G401 (cell line): ENCODE measurements at regions not wholly inside any gene's neighbourhood (a gene's known extent, or its start where the extent isn't known, plus 50 kb on each side); places are given as distances from the start of the nearest gene placed in this dataset.

ENCODE experiments used
- DNase-seq: peaks from one replicate; pipeline ENCODE4 v3.0.0-alpha.2; 2015; ENCODE audit warnings: low spot score
- in situ Hi-C: cut with HindIII; loops from 2 replicates; pipeline ENCODE4 v1.10.0; 2016; ENCODE audit warnings: low sequenced_read_pairs, mixed read lengths

DNA sequence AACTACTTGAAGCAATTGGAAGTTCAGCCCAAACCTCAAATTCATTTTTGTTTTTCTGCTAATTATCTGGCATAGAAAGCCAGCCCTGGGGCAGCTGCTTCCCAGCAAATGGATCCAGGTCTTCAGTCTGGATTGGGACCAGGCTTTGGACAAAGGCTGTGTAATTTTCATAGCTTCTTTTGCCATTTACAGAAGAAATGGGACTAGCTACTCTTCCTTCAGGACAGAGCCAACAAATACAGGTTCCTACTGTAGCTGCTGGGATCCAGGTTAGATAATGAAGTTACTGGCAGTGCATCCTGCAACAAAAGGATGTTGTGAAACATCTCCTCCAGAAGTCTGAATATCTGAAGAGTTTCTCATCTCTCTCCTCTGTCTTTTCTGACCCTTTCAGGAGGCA lies 171.5 kb upstream of the CAMK1G start:
- DNase-seq = peak; percentile 53
- in situ Hi-C loops = no loop called here

DNA sequence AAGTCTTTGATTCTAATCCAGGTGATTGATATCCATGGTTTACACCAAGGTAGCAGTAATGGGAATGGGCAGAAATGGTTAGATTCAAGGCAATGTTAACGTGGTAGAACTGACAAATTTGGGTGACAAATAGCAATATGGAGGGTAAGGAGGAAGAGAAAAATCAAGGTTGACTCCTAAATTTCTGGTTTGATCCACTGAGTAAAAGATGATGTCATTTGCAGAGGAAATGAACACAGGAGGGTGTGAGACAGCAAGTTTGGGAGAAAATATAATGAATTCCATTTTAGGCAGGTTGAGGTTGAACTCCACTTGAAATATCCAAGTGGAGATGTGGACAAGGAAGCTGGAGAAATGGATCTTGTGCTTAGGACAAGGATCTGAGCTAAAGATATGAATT lies 170.9 kb upstream of the CAMK1G start:
- in situ Hi-C loops = no loop called here
- DNase-seq = no peak

GRCh38 chr1:209413062-209413461 lies 170.5 kb upstream of the CAMK1G start:
- no peak for DNase-seq
- in situ Hi-C loops = no loop called here

DNA sequence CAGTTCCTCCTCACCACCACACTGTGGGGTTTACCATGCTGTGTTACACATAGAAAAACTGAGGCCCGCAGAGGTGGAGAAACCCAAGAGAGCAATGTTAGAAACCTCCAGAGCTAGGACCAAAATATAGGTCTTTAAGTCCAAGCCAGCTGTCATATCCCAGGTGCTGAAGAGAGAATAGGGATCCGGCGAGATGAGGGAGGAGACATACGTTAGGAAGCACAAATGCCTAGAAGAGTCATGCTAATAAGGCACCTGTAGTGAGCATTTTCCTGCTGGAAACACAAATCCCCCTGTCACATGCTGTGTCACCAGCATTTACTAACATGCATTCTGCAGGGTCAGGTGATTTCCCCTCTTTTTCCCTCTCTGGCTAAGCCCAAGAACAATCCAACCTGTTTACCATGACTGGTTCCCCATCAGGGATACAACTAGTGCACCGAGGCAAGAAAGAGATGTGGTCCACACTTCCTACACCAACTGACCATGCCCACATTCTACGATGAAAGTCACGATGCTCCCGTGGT lies 168.6 kb upstream of the CAMK1G start:
- DNase-seq = no peak
- in situ Hi-C loops = no loop called here

DNA sequence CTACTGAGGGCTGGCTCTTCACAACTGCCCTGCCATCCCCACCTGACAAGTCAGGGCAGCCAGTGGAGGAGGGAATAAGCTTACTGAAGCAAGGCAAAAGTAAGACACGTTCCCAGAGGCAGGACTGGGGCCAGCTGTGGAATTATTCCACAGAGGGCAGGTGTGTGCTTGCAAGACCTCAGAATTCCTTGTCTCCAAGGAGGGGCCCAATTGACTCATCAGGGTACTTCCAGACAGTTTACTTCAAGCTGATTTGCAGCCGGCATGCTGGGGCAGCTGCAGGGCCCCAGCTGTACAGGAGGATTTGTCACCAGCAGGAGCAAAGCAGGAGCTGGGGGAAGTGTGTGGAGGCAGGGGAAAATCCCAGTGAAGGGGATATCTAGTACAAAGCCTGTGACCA lies 167.5 kb upstream of the CAMK1G start:
- in situ Hi-C loops = no loop called here
- no peak for DNase-seq

DNA sequence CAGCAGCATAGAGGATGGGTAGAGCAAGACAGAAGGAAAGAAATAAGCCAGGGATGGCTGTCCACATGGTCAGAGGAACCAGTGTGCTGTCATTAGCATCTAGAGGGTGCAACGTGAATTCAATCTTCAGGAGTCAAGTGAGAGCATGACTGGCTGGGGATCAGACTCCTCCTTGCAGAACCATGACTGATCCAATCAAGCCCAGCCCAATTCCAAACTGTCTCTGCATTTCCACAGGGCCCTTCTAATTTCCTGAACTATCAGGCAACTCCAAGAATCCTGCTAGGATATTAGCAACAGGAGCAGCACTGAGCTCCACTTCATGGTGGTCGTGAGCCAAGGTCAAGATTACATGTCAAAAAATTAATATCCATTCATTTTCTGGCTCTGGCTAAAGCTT lies 166.8 kb upstream of the CAMK1G start:
- in situ Hi-C loops = no loop called here
- no peak for DNase-seq

GRCh38 chr1:209417761-209418160 lies 165.8 kb upstream of the CAMK1G start:
- DNase-seq = no peak
- in situ Hi-C loops = no loop called here

DNA sequence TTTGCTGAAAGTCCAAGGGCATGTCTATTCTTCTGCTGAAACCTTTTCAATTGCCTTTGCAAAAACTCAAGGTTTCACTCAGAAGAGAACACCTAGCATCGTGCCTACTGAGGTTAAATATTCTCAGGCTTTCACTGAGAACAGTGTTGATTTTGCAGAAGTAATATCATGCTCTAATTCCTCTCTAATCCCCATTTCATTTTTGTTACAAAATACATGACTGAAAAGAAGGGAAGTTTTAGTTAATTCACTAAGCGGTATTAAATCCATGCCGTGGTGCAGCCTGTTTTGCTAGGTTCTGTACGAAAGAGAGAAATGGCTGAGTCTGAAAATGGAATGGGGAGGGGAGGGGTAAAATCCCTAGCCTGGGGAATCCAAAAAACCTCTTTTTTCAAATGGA lies 163.2 kb upstream of the CAMK1G start:
- no peak for DNase-seq
- in situ Hi-C loops = no loop called here

DNA sequence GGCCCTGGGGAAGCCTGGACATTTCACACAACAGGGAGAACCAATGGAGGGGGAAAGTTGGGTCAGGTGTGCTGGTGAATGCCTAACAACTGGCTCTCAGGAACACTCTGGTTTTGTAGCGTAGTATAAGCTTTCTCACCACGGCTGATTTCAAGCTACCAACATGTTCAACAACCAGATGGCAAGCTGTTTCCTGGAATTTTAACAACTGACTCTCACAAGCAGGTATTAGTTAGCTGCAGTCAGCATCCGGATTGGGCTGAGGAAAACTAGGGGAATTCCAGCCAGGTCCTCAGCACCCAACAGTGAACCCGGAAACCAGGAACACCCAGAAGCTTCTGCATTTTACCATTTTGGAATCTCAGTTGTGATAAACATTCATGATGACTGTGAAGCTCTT lies 162.3 kb upstream of the CAMK1G start:
- in situ Hi-C loops = no loop called here
- DNase-seq = peak; percentile 77

- in situ Hi-C loops = no loop called here
- no peak for DNase-seq
Observed at GRCh38 chr1:209421978-209422680, 161.4 kb upstream of the CAMK1G start.

GRCh38 chr1:209425959-209426358 lies 157.6 kb upstream of the CAMK1G start:
- DNase-seq = no peak
- in situ Hi-C loops = no loop called here

- no peak for DNase-seq
- in situ Hi-C loops = no loop called here
Observed at GRCh38 chr1:209427277-209427676, 156.2 kb upstream of the CAMK1G start.

DNA sequence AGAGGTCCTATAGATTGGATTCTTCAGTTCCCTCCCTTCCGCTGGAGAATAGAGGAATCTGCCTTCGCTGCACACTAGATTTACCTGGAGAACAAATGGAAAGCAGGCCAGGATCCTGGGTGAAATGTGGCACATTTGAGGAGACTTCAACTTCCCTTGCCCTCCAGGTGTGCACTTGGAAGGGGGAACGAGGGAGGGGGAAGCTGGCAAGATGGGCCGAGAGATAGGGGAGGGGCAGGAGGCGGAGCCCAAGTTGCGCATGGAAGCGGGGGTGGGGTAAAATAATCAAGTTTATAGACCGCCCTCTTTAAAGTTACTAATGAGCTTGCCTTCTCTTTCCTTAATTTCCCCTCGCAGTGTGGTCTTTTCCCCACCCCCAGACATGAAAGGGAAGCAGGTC lies 155.7 kb upstream of the CAMK1G start:
- DNase-seq = no peak
- in situ Hi-C loops = no loop called here

- in situ Hi-C loops = no loop called here
- DNase-seq = no peak
Observed at GRCh38 chr1:209428241-209428921, 155.1 kb upstream of the CAMK1G start.

GRCh38 chr1:209429611-209430010 lies 153.9 kb upstream of the CAMK1G start:
- no peak for DNase-seq
- in situ Hi-C loops = no loop called here

GRCh38 chr1:209430107-209430506 lies 153.4 kb upstream of the CAMK1G start:
- peak; percentile 19 for DNase-seq
- in situ Hi-C loops = no loop called here

DNA sequence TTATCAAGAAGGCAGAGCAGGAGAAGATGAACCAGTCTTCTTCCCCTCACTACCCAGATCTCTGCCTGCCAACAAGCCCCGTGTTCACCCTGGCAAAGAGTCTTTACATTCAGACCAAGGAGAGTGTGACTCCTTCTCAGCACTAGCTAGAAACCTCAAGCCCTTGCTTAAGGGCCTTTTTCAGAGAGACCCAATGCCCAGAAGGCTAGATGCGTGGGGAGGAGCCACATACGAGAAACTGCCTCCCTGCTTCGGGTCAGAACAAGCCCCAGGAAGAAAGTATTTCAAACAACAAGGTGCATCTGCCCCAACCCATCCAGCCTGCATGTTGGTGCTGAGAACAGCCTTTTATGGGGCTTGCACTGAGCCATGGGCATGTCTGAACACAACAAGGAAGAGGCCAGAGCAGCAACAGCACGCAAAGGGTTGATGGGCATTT lies 152.7 kb upstream of the CAMK1G start:
- no peak for DNase-seq
- in situ Hi-C loops = no loop called here

- no peak for DNase-seq
- in situ Hi-C loops = no loop called here
Observed at GRCh38 chr1:209431402-209431801, 152.1 kb upstream of the CAMK1G start.

DNA sequence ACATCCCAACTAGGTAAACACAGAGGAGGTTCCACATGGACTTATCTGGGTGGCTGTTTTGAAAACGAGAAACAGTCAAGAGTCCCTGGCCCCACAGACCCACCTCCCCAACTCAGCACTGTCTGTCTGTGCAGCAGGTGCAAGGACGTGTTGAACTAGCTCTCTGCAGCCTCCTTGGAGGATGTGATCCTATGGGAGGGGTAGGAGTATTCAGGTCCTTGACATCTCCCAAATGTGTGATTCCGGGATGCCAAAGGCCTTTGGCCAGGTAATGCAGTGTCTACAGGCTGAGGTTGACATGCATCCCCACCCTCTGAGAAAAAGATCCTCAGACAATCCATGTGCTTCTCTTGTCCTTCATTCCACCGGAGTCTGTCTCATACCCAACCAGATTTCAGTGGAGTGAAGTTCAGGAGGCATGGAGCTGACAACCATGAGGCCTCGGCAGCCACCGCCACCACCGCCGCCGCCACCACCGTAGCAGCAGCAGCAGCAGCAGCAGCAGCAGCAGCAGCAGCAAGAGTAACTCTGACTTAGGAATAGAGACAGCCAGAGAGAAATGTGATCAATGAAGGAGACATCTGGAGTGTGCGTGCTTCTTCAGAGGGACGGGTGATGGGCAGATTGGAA lies 151.6 kb upstream of the CAMK1G start:
- in situ Hi-C loops = no loop called here

GRCh38 chr1:209432443-209432825 lies 151.1 kb upstream of the CAMK1G start:
- in situ Hi-C loops = no loop called here
- DNase-seq = no peak

More for the DNA sequence above, 151.6 kb upstream of the CAMK1G start:
- no peak for DNase-seq
